Endothelial cell of umbilical vein (primary cell): ENCODE measurements at regions not wholly inside any gene's neighbourhood (a gene's known extent, or its start where the extent isn't known, plus 50 kb on each side); places are given as distances from the start of the nearest gene placed in this dataset.

Experiments
- BruUV-seq: library from RNA; stranded (reverse); fragments of 400-500 nt; replicated peaks from 2 replicates; lab custom pipeline; 2021; lab: Mats Ljungman, UMichigan
- CTCF ChIA-PET: fragments of 300-600, 350-600 bp; sonication (Branson Sonifier 250); formaldehyde crosslinking; loops from one replicate; lab custom pipeline; 2021; ENCODE audit warnings: antibody characterized with exemption, inconsistent platforms; lab: Charles Lee
- POLR2A ChIA-PET: fragments of 300-600, 350-600 bp; sonication (Branson Sonifier 250); formaldehyde crosslinking; loops from one replicate; lab custom pipeline; 2021; ENCODE audit warnings: antibody characterized with exemption, inconsistent platforms; lab: Charles Lee
- DNase-seq: peaks from one replicate; pipeline ENCODE4 v3.0.0-alpha.2; 2011; ENCODE audit warnings: low read depth, low spot score
- FAIRE-seq: peaks from 2 replicates; lab custom pipeline; 2011; peaks lifted over from hg19 to GRCh38; lab: Jason Lieb, UNC
- H2AFZ ChIP-seq: 2 replicates; pipeline ENCODE4 v1.6.0; 2012; ENCODE audit warnings: low read depth, low read length, control low read depth, inconsistent platforms
- H3K27ac ChIP-seq: 2 replicates; pipeline ENCODE4 v1.5.1; 2011; ENCODE audit warnings: low read depth, mild to moderate bottlenecking, control low read depth, low read length, moderate library complexity; ENCODE audit not compliant: insufficient read depth
- H3K27me3 ChIP-seq, 2 experiments: 2 replicates each; pipeline versions ENCODE4 v1.6.0 to v1.6.1; 2011; ENCODE audit warnings: low read length in 2 of 2, mixed read lengths in 1 of 2; ENCODE audit not compliant: control insufficient read depth in 2 of 2, insufficient read depth in 2 of 2
- H3K36me3 ChIP-seq, 2 experiments: 2 replicates in 1 of 2; 3 replicates in 1 of 2; pipeline ENCODE4 v1.5.1; 2011; ENCODE audit warnings: low read length in 2 of 2, mild to moderate bottlenecking in 1 of 2, moderate library complexity in 1 of 2; ENCODE audit not compliant: control insufficient read depth in 2 of 2, insufficient read depth in 2 of 2; ENCODE audit errors: extremely low read depth in 1 of 2
- H3K4me1 ChIP-seq: 3 replicates; pipeline ENCODE4 v1.5.1; 2011; ENCODE audit warnings: mild to moderate bottlenecking, low read length; ENCODE audit not compliant: control insufficient read depth, insufficient read depth; ENCODE audit errors: extremely low read depth
- H3K4me2 ChIP-seq: 2 replicates; pipeline ENCODE4 v1.6.1; 2011; ENCODE audit warnings: low read length, control low read depth, mixed read lengths; ENCODE audit not compliant: insufficient read depth
- H3K4me3 ChIP-seq, 3 experiments: fragments of 200-600 bp in 1 of 3; sonication (generic), shearing (Covaris generic) in 1 of 3; replicated peaks in 1 of 3; 2 replicates each; pipeline ENCODE4 v1.5.1; 2011 to 2016; ENCODE audit warnings: control low read depth in 3 of 3, low read length in 3 of 3, mild to moderate bottlenecking in 2 of 3, inconsistent platforms in 1 of 3, low read depth in 1 of 3, moderate library complexity in 1 of 3; ENCODE audit not compliant: insufficient read depth in 1 of 3
- H3K79me2 ChIP-seq: 2 replicates; pipeline ENCODE4 v1.6.0; 2012; ENCODE audit warnings: low read length, inconsistent platforms; ENCODE audit not compliant: control insufficient read depth, insufficient read depth
- H3K9ac ChIP-seq: replicated peaks from 2 replicates; pipeline ENCODE3; 2011; ENCODE audit warnings: low read length, control low read depth; ENCODE audit not compliant: insufficient read depth; ENCODE audit errors: extremely low read depth
- H3K9me1 ChIP-seq: replicated peaks from 3 replicates; pipeline ENCODE4 v1.6.0; 2011; ENCODE audit warnings: mild to moderate bottlenecking, low read length; ENCODE audit not compliant: control insufficient read depth, insufficient read depth; ENCODE audit errors: extremely low read depth
- H3K9me3 ChIP-seq: replicated peaks from 2 replicates; pipeline ENCODE4 v1.5.1; 2012; ENCODE audit warnings: low read length, inconsistent platforms; ENCODE audit not compliant: control insufficient read depth, insufficient read depth
- H4K20me1 ChIP-seq: replicated peaks from 2 replicates; pipeline ENCODE3; 2011; ENCODE audit warnings: mild to moderate bottlenecking, low read length; ENCODE audit not compliant: control insufficient read depth, insufficient read depth; ENCODE audit errors: extremely low read depth
- EZH2 ChIP-seq: IDR thresholded peaks from 2 replicates; pipeline ENCODE4 v1.6.1; 2012; ENCODE audit warnings: borderline replicate concordance, low read depth, mild to moderate bottlenecking, moderate library complexity, low read length, inconsistent platforms; ENCODE audit not compliant: severe bottlenecking
- FOS ChIP-seq: IDR thresholded peaks from 2 replicates; pipeline ENCODE4 v1.6.1; 2011; ENCODE audit warnings: mild to moderate bottlenecking, low read length, moderate library complexity, borderline replicate concordance; ENCODE audit not compliant: insufficient read depth
- GATA2 ChIP-seq: IDR thresholded peaks from 2 replicates; pipeline ENCODE4 v1.7.0; 2011; ENCODE audit warnings: low read depth, mild to moderate bottlenecking, moderate library complexity, mixed read lengths, low read length; ENCODE audit not compliant: insufficient read length, insufficient read depth
- JUN ChIP-seq: IDR thresholded peaks from 2 replicates; pipeline ENCODE4 v1.6.1; 2011; ENCODE audit warnings: borderline replicate concordance, low read depth; ENCODE audit not compliant: insufficient read length, insufficient read depth
- MYC ChIP-seq: IDR thresholded peaks from one replicate; pipeline ENCODE4 v1.6.1; 2011; ENCODE audit warnings: mild to moderate bottlenecking, low read depth, low read length
- POLR2A ChIP-seq: IDR thresholded peaks from 2 replicates; pipeline ENCODE4 v1.6.1; 2012; ENCODE audit warnings: low read depth, mild to moderate bottlenecking, control low read depth, low read length
- POLR2AphosphoS5 ChIP-seq: IDR thresholded peaks from 2 replicates; pipeline ENCODE4 v1.6.1; 2012; ENCODE audit warnings: low read depth, mild to moderate bottlenecking, control low read depth, low read length, moderate library complexity; ENCODE audit not compliant: insufficient read depth
- dilution Hi-C: fragments of 300-500 bp; cut with MboI; formaldehyde crosslinking; loops from one replicate; pipeline ENCODE4 v1.15.0; 2019; ENCODE audit warnings: low sequenced_read_pairs; ENCODE audit not compliant: extremely low pct_ligation_motif_present
- intact Hi-C: fragments of 100-400 bp; cut with micrococcal nuclease; formaldehyde crosslinking; loops from one replicate; pipeline ENCODE4 v1.10.0; 2022
- TF ChIP-seq, protein P1 (sequence below), 2 donors: IDR thresholded peaks; 1 replicate in 1 of 2; 2 replicates in 1 of 2; pipeline ENCODE4 v1.5.1; 2011; ENCODE audit warnings: low read length in 2 of 2, mild to moderate bottlenecking in 2 of 2, moderate library complexity in 2 of 2, control low read depth in 1 of 2, inconsistent platforms in 1 of 2, low read depth in 1 of 2; ENCODE audit not compliant: insufficient read depth in 1 of 2; ENCODE audit errors: extremely low read depth in 1 of 2
- TF ChIP-seq, protein P2 (sequence below): IDR thresholded peaks from 2 replicates; pipeline ENCODE4 v1.6.1; 2011; ENCODE audit not compliant: insufficient read depth, insufficient read length

DNA sequence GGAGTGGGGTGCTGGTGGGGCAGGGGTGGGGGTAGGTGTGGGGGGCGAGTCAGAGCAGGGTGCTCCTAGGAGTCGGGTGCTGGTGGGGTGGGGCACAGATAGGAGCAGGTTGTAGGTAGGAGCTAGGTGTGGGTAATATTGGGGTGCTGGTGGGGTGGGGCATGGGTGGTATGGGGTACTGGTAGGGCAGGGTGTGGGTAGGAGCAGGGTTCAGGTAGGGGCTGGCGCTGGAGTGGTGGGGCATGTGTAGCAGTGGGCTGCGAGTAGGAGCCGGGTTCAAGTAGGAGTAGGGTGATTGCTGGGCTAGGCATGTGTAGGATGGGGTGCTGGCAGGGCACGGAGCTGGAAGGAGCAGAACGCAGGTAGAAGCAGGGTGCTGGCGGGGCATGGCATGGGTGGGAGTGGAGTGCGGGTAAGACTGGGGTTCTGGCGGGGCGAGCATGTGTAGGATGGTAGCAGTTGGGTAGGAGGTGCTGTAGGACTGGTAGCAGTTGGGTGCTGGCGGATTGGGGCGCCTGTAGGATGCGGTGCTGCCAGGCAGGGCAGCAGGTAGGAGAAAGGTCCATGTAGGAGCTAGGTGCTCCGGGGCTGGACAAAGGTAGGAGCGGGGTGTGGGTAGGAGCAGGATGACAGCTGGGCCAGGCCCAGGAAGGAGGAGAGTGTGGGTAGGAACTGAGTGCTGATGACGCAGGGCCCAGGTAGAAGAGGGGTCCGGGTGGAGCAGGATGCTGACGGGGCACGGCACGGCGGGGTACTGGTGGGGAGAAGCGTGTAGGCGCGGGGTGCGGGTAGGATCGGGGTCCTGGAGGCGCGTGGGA, 105.5 kb upstream of the SIMC1 start:
- BruUV-seq: no TSS peak
- FAIRE-seq (no peak), DNase-seq (no peak)
- no peak overlapping the region for H3K27ac ChIP-seq
- dilution Hi-C loops: no loop called here
- no peak overlapping the region for H2AFZ ChIP-seq
- H3K36me3 ChIP-seq: no peaks in the 10 kb centered on the region
- ChIA-PET POLR2A (no interaction called here), CTCF (no interaction called here)
- no peaks in the 10 kb centered on the region for H4K20me1 ChIP-seq
- H3K9me3 ChIP-seq: no peaks in the 10 kb centered on the region
- intact Hi-C loops: no loop called here
- no peaks in the 10 kb centered on the region for H3K4me1 ChIP-seq
- H3K79me2 ChIP-seq: no peaks in the 10 kb centered on the region
- H3K9ac ChIP-seq: no peak overlapping the region
- H3K4me2 ChIP-seq: no peak overlapping the region
- H3K4me3 ChIP-seq: no peak overlapping the region
- no peaks in the 10 kb centered on the region for H3K9me1 ChIP-seq
- H3K27me3 ChIP-seq: peaks cover 0 to 4% of the 10 kb centered on the region in 2 experiments
- TF ChIP-seq, protein P1, sequence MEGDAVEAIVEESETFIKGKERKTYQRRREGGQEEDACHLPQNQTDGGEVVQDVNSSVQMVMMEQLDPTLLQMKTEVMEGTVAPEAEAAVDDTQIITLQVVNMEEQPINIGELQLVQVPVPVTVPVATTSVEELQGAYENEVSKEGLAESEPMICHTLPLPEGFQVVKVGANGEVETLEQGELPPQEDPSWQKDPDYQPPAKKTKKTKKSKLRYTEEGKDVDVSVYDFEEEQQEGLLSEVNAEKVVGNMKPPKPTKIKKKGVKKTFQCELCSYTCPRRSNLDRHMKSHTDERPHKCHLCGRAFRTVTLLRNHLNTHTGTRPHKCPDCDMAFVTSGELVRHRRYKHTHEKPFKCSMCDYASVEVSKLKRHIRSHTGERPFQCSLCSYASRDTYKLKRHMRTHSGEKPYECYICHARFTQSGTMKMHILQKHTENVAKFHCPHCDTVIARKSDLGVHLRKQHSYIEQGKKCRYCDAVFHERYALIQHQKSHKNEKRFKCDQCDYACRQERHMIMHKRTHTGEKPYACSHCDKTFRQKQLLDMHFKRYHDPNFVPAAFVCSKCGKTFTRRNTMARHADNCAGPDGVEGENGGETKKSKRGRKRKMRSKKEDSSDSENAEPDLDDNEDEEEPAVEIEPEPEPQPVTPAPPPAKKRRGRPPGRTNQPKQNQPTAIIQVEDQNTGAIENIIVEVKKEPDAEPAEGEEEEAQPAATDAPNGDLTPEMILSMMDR (IDR thresholded peaks at IDR 0.05; ENCODE audit: extremely low read depth in 1 of 2, insufficient read depth in 1 of 2, low read depth in 1 of 2, low read length in 2 of 2): no peak
- TF ChIP-seq EZH2 (no peak), MYC (no peak), JUN (no peak), FOS (no peak), GATA2 (no peak), POLR2AphosphoS5 (no peak), POLR2A (no peak)
- TF ChIP-seq, protein P2, sequence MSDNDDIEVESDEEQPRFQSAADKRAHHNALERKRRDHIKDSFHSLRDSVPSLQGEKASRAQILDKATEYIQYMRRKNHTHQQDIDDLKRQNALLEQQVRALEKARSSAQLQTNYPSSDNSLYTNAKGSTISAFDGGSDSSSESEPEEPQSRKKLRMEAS: no peak
